Natural killer cell treated with Interleukin-12 subunit alpha and Interleukin-12 subunit beta and Interleukin-15 and Interleukin-18, amount 100 ng/mL, for 72 hours (primary cell): ENCODE measurements at regions not wholly inside any gene's neighbourhood (a gene's known extent, or its start where the extent isn't known, plus 50 kb on each side); places are given as distances from the start of the nearest gene placed in this dataset.
A peak's percentile ranks its signal among the peaks of the same experiment; 100 is the strongest.

Experiments
- ATAC-seq, 2 donors: fragments of 150-1000 bp; cut with Tn5 transposase in 1 of 2; sonication (Bioruptor Pico), chemical (Tn5 transposase) in 1 of 2; 2 replicates each; pipeline ENCODE4 v1.10.0; 2021
- DNase-seq: peaks from one replicate; pipeline ENCODE4 v3.0.0; 2022; ENCODE audit warnings: low spot score
- H3K27ac Mint-ChIP-seq, 2 donors: 1 replicate in 1 of 2; 2 replicates in 1 of 2; pipeline ENCODE4 v1.8.0; 2022; ENCODE audit warnings: mixed read lengths in 2 of 2, mild to moderate bottlenecking in 1 of 2, moderate library complexity in 1 of 2
- H3K27me3 Mint-ChIP-seq, 2 donors: 1 replicate in 1 of 2; 2 replicates in 1 of 2; pipeline ENCODE4 v1.8.0; 2022; ENCODE audit warnings: mixed read lengths in 2 of 2
- H3K36me3 Mint-ChIP-seq: one replicate; pipeline ENCODE4 v1.8.0; 2022; ENCODE audit warnings: mixed read lengths
- H3K4me1 Mint-ChIP-seq, 2 donors: 1 replicate in 1 of 2; 2 replicates in 1 of 2; pipeline ENCODE4 v1.8.0; 2022; ENCODE audit warnings: low read depth in 2 of 2, mixed read lengths in 2 of 2, mild to moderate bottlenecking in 1 of 2
- H3K4me3 Mint-ChIP-seq: one replicate; pipeline ENCODE4 v1.8.0; 2022; ENCODE audit warnings: mixed read lengths
- H3K9me3 Mint-ChIP-seq: 2 replicates; pipeline ENCODE4 v1.8.0; 2022; ENCODE audit warnings: mixed read lengths

DNA sequence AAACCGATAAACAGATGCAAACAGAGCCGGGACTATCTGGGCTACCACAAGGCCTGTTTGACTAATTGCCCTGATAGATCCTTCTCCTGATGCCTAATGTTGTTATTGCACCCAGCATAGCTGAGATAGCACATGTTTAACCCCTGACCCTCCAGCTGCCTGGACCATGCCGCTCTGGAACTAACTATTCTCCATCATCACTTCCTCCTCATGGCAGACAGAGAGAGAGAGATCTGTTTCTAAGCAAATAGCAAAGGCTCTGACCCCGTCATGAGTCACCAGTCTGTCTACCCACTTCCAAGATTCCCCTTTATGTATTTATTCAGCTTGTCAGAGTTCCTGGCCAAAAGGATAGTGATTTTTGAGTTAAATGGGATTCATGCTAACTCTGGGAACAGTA lies 58.2 kb upstream of the FLRT2 start:
- peaks cover 3% of the 10 kb centered on the region for H3K9me3 Mint-ChIP-seq
- DNase-seq (no peak), ATAC-seq (no peak)
- H3K27me3 Mint-ChIP-seq = no peaks in the 10 kb centered on the region
- H3K4me1 Mint-ChIP-seq = no peaks in the 10 kb centered on the region
- peak overlapping the region in 1 of 2 donors; percentile 67 for H3K27ac Mint-ChIP-seq
- no peak overlapping the region for H3K4me3 Mint-ChIP-seq
- no peaks in the 10 kb centered on the region for H3K36me3 Mint-ChIP-seq

DNA sequence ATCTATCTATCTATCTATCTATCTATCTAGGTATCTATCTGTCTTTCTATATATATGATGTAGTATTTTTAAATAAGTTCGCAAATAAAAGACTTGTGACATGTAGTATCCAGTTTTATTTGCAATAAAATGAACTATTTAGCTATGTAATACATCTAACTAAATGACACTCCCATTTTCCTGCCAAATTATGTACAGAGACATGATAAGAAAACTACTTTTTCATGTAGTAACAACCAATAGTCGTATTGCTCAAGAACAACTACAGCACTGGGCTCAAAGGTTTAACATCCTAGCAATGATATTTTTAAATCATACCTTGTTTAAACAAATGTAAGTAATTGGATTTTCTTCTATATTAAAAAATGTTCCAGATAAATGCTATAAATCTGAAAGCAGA lies 55.5 kb upstream of the FLRT2 start:
- H3K4me3 Mint-ChIP-seq = no peak overlapping the region
- DNase-seq (no peak), ATAC-seq (no peak)
- H3K27ac Mint-ChIP-seq = no peak overlapping the region
- peaks cover 3% of the 10 kb centered on the region for H3K9me3 Mint-ChIP-seq
- H3K36me3 Mint-ChIP-seq = no peaks in the 10 kb centered on the region
- H3K4me1 Mint-ChIP-seq = no peaks in the 10 kb centered on the region
- no peaks in the 10 kb centered on the region for H3K27me3 Mint-ChIP-seq

DNA sequence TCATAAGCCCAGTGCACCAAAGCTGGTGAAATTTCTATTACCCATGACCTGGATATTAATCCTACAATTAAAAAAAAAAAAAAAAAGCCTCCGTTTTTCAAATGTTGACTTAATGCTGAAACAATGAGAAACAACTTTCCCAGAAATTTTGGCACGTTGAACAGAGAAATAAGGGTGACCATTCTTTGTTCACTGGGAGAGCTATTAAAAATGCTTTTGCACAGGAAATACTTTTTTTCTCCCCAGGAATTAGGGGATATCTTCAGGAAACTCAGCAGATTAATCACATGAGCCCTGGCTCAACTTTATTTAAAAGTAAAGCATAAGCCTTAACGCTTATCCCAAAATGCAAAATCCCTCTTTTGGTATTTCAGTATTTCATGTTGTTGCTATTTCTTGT lies 54.8 kb upstream of the FLRT2 start:
- H3K27ac Mint-ChIP-seq = no peak overlapping the region
- H3K36me3 Mint-ChIP-seq = no peaks in the 10 kb centered on the region
- H3K27me3 Mint-ChIP-seq = no peaks in the 10 kb centered on the region
- DNase-seq (no peak), ATAC-seq (no peak)
- no peak overlapping the region for H3K4me3 Mint-ChIP-seq
- no peaks in the 10 kb centered on the region for H3K4me1 Mint-ChIP-seq
- H3K9me3 Mint-ChIP-seq = peaks cover 3% of the 10 kb centered on the region

DNA sequence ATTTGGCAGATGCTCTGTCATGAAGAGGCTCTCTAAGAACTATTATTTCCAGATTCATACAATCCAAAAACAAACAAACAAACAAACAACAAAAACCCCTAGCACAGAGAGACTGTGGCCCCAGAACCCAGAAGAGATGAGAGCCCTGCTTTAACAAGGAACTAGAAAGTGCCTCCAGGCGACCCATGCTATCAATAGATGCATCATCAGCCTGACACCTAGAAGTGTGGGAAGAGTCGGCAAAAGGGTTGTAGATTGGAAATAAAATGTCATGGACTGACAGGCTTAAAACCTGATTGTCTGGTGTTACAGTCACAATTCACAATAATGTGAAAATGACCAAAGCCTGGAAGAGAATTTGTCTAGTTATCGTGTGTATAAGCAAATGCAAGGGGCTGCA lies 50.6 kb upstream of the FLRT2 start:
- H3K27me3 Mint-ChIP-seq = no peaks in the 10 kb centered on the region
- ATAC-seq = no peak
- DNase-seq = no peak
- peaks cover 0 to 5% of the 10 kb centered on the region in 2 donors for H3K4me1 Mint-ChIP-seq
- no peak overlapping the region for H3K27ac Mint-ChIP-seq
- H3K36me3 Mint-ChIP-seq = no peaks in the 10 kb centered on the region
- no peak overlapping the region for H3K4me3 Mint-ChIP-seq
- H3K9me3 Mint-ChIP-seq = peaks cover 3% of the 10 kb centered on the region

DNA sequence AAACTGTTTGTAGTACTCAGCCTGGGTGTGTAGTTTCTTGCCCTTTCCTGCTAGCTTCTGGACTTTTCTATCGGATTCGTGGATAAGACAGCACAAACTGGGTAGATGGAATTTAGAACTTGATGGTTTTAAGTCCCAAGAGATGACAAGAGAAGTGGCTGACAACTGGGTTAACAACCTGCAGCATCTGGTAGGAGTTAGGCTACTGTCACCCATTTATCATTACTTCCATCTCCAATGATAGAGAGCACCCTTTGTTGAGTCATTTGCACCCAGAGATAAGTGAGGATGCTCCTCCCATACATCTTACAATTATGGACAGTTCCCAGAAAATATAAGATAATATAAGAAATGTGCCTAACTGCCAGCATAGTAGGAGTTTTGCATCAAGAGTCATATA lies 50.2 kb upstream of the FLRT2 start:
- Mint-ChIP-seq H3K27me3 (no peaks in the 10 kb centered on the region), H3K4me3 (no peak overlapping the region), H3K4me1 (peaks cover 0 to 5% of the 10 kb centered on the region in 2 donors), H3K27ac (no peak overlapping the region), H3K9me3 (peaks cover 3% of the 10 kb centered on the region), H3K36me3 (no peaks in the 10 kb centered on the region)
- no peak for DNase-seq
- no peak for ATAC-seq
